HG03103 (cell line): ENCODE measurements at regions not wholly inside any gene's neighbourhood (a gene's known extent, or its start where the extent isn't known, plus 50 kb on each side); places are given as distances from the start of the nearest gene placed in this dataset.

Source experiments
- ATAC-seq: cut with Tn5 transposase; IDR thresholded peaks from one replicate; pipeline ENCODE4 v1.9.1; 2021; ENCODE audit warnings: low read depth; ENCODE audit not compliant: unreplicated experiment

DNA sequence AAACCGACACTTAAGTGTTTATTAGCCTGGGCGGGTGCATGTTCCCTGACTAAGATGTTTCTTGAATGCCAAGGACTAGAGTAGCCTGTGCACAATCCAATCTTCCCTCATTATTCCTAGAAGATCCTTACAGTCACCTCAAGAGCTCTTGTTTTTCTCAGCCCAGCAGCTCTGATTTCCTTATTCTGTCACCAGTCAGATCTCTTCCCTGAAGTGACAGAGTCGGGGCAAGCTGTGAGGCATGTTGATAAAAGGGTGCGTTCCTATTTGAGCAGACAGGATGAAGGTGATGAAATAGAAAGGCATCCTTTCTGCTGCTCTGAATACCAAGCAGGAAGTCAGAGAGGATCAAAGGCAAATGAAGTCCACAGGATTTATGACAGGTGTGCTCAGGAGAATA lies 125.6 kb upstream of the MCTP2 start:
- ATAC-seq: no peak

DNA sequence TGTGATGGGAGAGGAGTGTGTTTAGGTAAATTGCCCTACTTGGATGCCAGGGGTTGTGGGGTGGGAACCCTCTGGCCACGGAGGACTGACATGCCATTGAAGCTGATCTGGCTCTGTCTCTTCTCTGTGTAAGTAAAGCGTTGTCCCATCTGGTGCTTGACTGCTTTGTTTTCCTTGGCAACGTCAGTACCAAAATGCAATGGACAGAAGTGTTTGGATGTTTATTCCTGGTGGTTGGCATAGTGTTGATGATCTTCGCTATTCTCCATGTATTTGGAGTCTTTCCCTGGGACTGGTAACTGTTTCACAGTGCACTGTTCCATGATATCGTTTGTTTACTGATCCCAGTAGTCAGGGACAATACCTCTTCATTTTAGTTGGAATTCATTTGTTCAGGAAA lies 130.5 kb upstream of the MCTP2 start:
- no peak for ATAC-seq

DNA sequence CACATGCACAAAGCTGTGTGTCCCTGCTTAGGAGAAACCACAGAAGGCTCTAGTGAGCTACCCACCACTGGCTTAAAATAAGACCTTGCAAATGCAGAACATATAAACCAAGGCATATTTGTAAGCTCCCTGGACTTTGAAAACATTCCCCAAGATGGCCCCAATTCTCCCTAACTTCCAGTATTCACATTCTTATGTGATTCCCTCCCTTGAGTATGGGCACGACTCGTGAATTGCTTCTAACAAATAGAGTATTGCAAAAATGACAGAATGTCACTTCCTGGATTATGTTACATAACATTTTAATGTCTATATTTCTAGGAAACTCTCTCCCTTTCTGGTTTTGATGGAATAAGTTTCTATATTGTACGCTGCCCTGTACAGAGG lies 131.8 kb upstream of the MCTP2 start:
- no peak for ATAC-seq

DNA sequence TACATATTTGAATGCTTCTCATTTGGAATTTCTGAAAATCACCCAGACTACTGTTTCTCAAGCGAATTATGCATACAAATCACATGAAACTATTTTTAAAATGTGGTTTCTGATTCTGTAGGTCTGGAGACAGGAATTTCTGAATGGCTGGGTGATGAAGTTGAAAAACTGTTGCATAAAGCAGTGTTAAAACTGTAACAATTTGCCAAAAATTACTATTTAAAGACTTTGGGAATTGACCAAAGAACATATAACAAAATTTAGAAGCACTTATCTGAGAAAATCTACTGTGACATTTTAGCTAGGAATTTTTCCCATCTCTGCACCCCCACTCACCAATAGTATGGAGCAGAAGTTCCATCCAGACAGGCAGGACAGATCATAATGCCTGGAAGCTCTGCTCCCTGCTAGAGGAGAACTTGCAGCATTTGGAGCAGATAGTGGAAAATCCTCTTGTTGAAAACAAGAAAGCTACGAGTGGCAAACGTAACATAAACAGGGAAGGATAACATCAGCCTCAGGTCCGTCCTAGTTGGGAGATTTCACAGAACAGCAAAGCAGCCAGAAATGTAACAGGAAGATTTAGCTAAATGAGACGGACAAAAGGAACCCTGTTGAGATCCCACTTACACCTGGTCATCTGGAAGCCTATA lies 132.3 kb upstream of the MCTP2 start:
- ATAC-seq: no peak

GRCh38 chr15:94097552-94097951 lies 133.8 kb upstream of the MCTP2 start:
- ATAC-seq: no peak

DNA sequence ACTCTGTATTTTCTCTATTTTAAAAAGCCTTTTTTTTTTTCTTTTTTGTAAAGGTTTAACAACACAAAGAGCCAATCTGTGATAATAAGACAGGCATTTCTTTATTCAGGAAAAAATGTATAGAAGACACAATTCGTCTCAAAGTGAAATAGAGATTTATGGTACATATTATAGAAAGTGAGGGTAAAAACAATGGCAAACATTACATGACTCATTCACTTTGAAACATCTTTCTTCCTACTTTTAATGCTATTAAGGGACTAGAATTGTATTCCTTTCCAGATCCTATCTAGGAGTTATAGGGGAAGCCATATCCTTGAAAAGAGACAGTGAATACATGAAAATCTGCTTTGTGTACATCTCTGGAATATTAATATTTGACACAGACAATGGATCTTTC lies 137.1 kb upstream of the MCTP2 start:
- ATAC-seq: no peak

GRCh38 chr15:94086341-94086740 lies 145.0 kb upstream of the MCTP2 start:
- no peak for ATAC-seq

DNA sequence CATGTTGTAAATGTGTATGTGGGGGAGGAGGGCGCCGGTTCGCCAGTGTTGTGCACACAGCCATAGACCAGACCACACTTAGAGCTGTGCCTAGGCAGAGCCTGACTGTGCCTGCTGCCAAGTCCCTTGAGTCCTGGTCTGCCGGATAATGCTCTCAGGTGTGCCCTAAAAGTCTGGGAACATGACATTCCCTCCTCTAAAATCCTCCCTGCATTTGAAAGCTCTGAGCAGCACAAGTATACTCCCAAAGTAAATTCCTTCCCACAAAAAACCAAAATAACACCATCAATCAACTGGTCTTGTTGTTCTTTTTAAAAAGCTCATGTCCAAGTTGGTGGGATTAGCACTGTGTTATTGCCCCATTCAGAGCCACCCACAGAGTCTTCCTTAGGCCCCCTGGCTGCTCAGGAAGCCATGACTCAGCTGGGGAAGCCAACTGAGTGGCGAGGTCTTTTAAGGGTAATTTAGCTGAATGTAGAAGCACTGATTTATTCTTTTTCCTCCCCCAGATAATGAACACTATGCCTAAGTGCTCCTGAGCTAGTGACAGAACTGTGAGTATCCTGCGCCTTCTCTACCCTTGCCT lies 147.8 kb upstream of the MCTP2 start:
- no peak for ATAC-seq

GRCh38 chr15:94081829-94082228 lies 149.5 kb upstream of the MCTP2 start:
- ATAC-seq: no peak

GRCh38 chr15:94080989-94081605 lies 150.3 kb upstream of the MCTP2 start:
- no peak for ATAC-seq

DNA sequence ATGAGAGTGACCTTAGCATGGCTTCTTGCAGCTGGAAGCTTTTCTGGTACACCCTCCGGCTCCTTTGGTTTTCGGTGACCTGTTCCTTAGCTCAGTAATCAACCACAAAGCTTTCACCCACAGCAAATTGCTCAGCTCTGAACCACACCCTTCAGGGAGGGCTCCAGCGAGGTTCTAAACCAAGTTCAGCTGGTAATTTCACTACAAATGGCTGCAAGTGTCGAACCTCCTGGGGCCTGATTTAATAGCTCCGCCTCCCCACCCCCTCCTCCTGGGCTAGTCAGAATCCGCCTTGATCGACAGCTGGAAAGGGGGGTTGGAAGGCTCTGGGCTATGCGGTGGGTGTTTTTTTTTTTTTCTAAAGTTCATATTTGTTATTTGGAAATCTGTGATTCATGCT lies 150.9 kb upstream of the MCTP2 start:
- ATAC-seq: no peak

- ATAC-seq: no peak
These were observed 151.4 kb upstream of the MCTP2 start for GRCh38 chr15:94079968-94080367.

- ATAC-seq: no peak
These were observed 151.9 kb upstream of the MCTP2 start for GRCh38 chr15:94079459-94079858.

DNA sequence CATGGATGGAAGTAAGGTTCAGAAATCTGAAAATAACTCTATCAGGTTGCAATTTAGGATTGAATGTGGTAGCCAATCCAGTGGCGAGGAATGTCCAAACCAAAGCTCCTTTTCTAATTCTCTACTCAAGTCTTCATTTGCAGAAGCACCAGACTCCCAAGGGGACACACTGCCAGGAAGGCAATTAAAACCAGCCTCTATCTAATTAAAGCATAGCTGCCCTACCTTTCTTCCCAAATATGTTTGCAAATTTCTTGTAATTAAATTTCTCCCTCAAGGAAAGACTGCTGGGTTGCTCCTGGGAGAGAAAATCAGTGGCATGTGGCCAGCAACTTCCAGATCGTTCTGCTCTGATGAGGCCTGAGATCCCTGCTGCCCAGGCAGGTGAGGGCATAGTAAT lies 153.4 kb upstream of the MCTP2 start:
- ATAC-seq: no peak

GRCh38 chr15:94075349-94075748 lies 156.0 kb upstream of the MCTP2 start:
- no peak for ATAC-seq

DNA sequence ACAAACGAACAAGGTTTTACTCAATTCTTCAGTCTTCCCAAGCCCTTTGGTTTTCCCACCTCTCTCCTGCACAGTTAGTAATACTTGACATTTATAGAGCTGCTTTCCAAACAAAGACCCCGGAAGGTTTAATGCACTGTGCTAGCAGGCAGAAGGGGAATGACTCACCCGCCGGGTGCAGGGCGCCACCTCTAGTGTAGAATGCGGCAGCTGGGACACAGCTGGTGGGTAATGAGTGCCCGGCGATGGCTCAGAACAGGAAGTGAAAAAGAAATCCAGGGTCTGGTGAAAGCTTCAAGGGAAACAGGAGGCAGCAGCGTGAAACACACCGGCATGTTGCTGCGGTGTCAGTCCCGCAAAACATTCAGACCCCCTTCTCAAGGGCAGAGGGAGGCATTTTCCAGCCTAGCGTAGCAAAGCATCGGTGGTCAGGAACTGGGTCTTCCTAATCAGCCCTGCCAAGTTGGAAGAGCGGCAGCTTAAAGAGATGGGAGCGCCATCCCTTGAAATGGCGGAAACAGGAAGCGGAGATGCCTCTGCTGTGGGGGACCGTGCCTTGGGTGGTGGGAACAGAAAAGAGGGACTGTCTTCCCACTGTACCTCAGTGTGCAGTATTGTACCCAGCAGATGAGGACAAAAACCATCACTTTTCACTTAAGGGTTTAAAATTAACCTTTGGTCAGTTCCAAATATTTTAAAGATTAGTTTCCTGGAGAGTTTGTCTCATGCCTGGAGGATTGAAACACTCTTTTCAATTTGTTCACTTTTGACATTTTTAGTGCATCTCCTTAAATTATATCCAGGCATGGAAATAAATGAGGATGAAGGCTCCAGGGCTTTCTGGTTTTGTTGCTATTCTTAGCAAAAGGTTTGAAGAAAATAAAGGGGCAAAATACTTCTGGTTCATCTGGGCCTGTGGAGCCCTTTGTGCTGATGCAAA lies 160.7 kb upstream of the MCTP2 start:
- no peak for ATAC-seq

- no peak for ATAC-seq
These were observed 161.5 kb upstream of the MCTP2 start for GRCh38 chr15:94069844-94070243.

- no peak for ATAC-seq
These were observed 164.6 kb upstream of the MCTP2 start for GRCh38 chr15:94066811-94067210.

GRCh38 chr15:94066046-94066445 lies 165.3 kb upstream of the MCTP2 start:
- ATAC-seq: no peak

- no peak for ATAC-seq
These were observed 166.6 kb upstream of the MCTP2 start for GRCh38 chr15:94064676-94065313.

GRCh38 chr15:94061041-94061440 lies 170.3 kb upstream of the MCTP2 start:
- ATAC-seq: no peak
